SK-N-MC (cell line): ENCODE measurements at regions not wholly inside any gene's neighbourhood (a gene's known extent, or its start where the extent isn't known, plus 50 kb on each side); places are given as distances from the start of the nearest gene placed in this dataset.

Experiments
- EZH2 ChIP-seq: fragments of 200-600 bp; sonication (generic); IDR thresholded peaks from one replicate; pipeline ENCODE4 v1.6.1; 2017; ENCODE audit warnings: antibody characterized with exemption
- POLR2AphosphoS5 ChIP-seq: IDR thresholded peaks from 2 replicates; pipeline ENCODE4 v1.6.1; 2012; ENCODE audit warnings: mild to moderate bottlenecking, low read depth, low read length, borderline replicate concordance

DNA sequence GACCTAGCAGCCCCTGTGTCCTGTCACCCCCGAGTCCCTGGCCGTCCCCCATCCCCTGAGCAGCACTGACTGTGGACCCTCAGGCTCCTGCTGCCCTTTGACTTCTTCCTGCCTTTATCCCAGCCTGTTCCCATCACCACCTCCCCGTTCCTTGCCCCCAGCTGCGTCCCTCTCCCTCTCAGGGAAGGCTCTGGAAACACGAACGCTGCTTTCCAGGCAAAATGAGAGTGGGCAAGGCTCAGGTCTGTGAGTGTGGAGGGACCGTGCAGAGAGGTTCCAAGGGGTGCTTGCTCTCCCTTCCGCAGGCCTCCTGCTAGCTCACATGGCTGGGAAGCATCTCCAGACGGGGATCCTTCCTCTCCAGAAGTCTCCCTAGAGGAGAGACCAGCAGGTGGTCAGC lies 501.8 kb upstream of the SALL3 start:
- TF ChIP-seq EZH2: no peak
- TF ChIP-seq POLR2AphosphoS5: no peak
